22Rv1 (cell line): ENCODE measurements at regions not wholly inside any gene's neighbourhood (a gene's known extent, or its start where the extent isn't known, plus 50 kb on each side); places are given as distances from the start of the nearest gene placed in this dataset.

ENCODE experiments used
- CTCF ChIP-seq: fragments of 450-650 bp; IDR thresholded peaks from 2 replicates; pipeline ENCODE4 v1.5.1; 2017; ENCODE audit warnings: mild to moderate bottlenecking
- ZFX ChIP-seq: fragments of 450-650 bp; IDR thresholded peaks from 2 replicates; pipeline ENCODE4 v1.6.1; 2017; ENCODE audit warnings: antibody characterized with exemption, borderline replicate concordance

GRCh38 chr12:90298289-90298948, 589.8 kb upstream of the ATP2B1 start:
- TF ChIP-seq CTCF (no peak), ZFX (no peak)
